Breast epithelium (tissue), 4 donors: ENCODE measurements at regions not wholly inside any gene's neighbourhood (a gene's known extent, or its start where the extent isn't known, plus 50 kb on each side); places are given as distances from the start of the nearest gene placed in this dataset.

Experiments used
- DNase-seq, 2 donors: peaks; one replicate each; pipeline ENCODE4 v3.0.0-alpha.2; 2019; ENCODE audit warnings: low spot score in 2 of 2
- H3K27ac ChIP-seq, 2 donors: fragments of 200-600 bp; sonication (generic) in 1 of 2; one replicate each; pipeline ENCODE4 v1.5.1; 2016 to 2019; ENCODE audit warnings: mild to moderate bottlenecking in 1 of 2
- H3K27me3 ChIP-seq, 2 donors: fragments of 200-600 bp; sonication (generic) in 1 of 2; one replicate each; pipeline versions ENCODE4 v1.5.1 to v1.6.0; 2017 to 2019; ENCODE audit warnings: control low read depth in 1 of 2, mild to moderate bottlenecking in 1 of 2
- H3K36me3 ChIP-seq: fragments of 200-600 bp; one replicate; pipeline ENCODE4 v1.5.1; 2019
- H3K4me1 ChIP-seq, 2 donors: fragments of 200-600 bp; sonication (generic); one replicate each; pipeline ENCODE4 v1.5.1; 2016 to 2019; ENCODE audit warnings: control low read depth in 1 of 2
- H3K4me3 ChIP-seq, 3 donors: fragments of 200-600 bp; sonication (generic); 1 replicate in 2 of 3; 2 replicates in 1 of 3; pipeline ENCODE4 v1.5.1; 2016 to 2019; ENCODE audit warnings: mild to moderate bottlenecking in 3 of 3, moderate library complexity in 2 of 3
- H3K9me3 ChIP-seq, 2 donors: fragments of 200-600 bp; sonication (generic) in 1 of 2; one replicate each; pipeline ENCODE4 v1.5.1; 2016 to 2019; ENCODE audit warnings: control low read depth in 1 of 2
- CTCF ChIP-seq, 3 donors: fragments of 450-650 bp; IDR thresholded peaks; one replicate each; pipeline ENCODE4 v1.5.1; 2016 to 2017; ENCODE audit warnings: antibody characterized with exemption in 3 of 3, mild to moderate bottlenecking in 3 of 3, moderate library complexity in 3 of 3
- POLR2A ChIP-seq: fragments of 450-650 bp; IDR thresholded peaks from one replicate; pipeline ENCODE4 v1.6.1; 2016; ENCODE audit warnings: antibody characterized with exemption, mild to moderate bottlenecking, moderate library complexity
- POLR2AphosphoS5 ChIP-seq, 3 donors: sonication (generic); formaldehyde crosslinking; IDR thresholded peaks; one replicate each; pipeline ENCODE4 v1.6.1; 2017; ENCODE audit warnings: antibody characterized with exemption in 3 of 3
- intact Hi-C: fragments of 100-400 bp; cut with DNase I; formaldehyde crosslinking; loops from one replicate; pipeline ENCODE4 v1.15.1; 2023; ENCODE audit warnings: low total_unique reads

- peaks cover 0 to 4% of the 10 kb centered on the region in 2 donors for H3K27me3 ChIP-seq
- intact Hi-C loops: no loop called here
Observed at GRCh38 chr2:176656038-176656775, 387.0 kb downstream of the MTX2 start.

GRCh38 chr2:176656776-176657140, 387.5 kb downstream of the MTX2 start:
- Histone ChIP-seq H3K36me3 (no peaks in the 10 kb centered on the region), H3K4me1 (no peaks in the 10 kb centered on the region), H3K27ac (no peak overlapping the region), H3K4me3 (no peak overlapping the region), H3K9me3 (no peaks in the 10 kb centered on the region), H3K27me3 (peaks cover 0 to 4% of the 10 kb centered on the region in 2 donors)
- no peak for DNase-seq
- TF ChIP-seq POLR2AphosphoS5 (IDR thresholded peaks at IDR 0.05) (no peak), CTCF (IDR thresholded peaks at IDR 0.05) (no peak), POLR2A (no peak)
- intact Hi-C loops: no loop called here

More at GRCh38 chr2:176656038-176656775, 387.0 kb downstream of the MTX2 start:
- H3K36me3 ChIP-seq: no peaks in the 10 kb centered on the region
- no peak for DNase-seq
- H3K4me1 ChIP-seq: no peaks in the 10 kb centered on the region
- H3K9me3 ChIP-seq: no peaks in the 10 kb centered on the region
- no peak overlapping the region for H3K27ac ChIP-seq
- no peak overlapping the region for H3K4me3 ChIP-seq
- TF ChIP-seq POLR2AphosphoS5 (IDR thresholded peaks at IDR 0.05): no peak

GRCh38 chr2:176657393-176657792, 388.2 kb downstream of the MTX2 start:
- no peak for DNase-seq
- TF ChIP-seq POLR2AphosphoS5 (IDR thresholded peaks at IDR 0.05): no peak
- TF ChIP-seq POLR2A: no peak
- H3K4me1 ChIP-seq: no peaks in the 10 kb centered on the region
- H3K36me3 ChIP-seq: no peaks in the 10 kb centered on the region
- H3K27ac ChIP-seq: no peak overlapping the region
- peaks cover 0 to 4% of the 10 kb centered on the region in 2 donors for H3K27me3 ChIP-seq
- intact Hi-C loops: no loop called here
- H3K9me3 ChIP-seq: no peaks in the 10 kb centered on the region
- H3K4me3 ChIP-seq: no peak overlapping the region

- H3K27ac ChIP-seq: no peak overlapping the region
- no peak for DNase-seq
- TF ChIP-seq POLR2A (no peak), POLR2AphosphoS5 (IDR thresholded peaks at IDR 0.05) (no peak)
- intact Hi-C loops: no loop called here
- no peaks in the 10 kb centered on the region for H3K36me3 ChIP-seq
- no peaks in the 10 kb centered on the region for H3K4me1 ChIP-seq
- no peak overlapping the region for H3K4me3 ChIP-seq
- H3K9me3 ChIP-seq: no peaks in the 10 kb centered on the region
- H3K27me3 ChIP-seq: peaks cover 0 to 9% of the 10 kb centered on the region in 2 donors
Observed at GRCh38 chr2:176658708-176659107, 389.5 kb downstream of the MTX2 start.

- DNase-seq: no peak
Observed at GRCh38 chr2:176662753-176663152, 393.5 kb downstream of the MTX2 start.

GRCh38 chr2:176664478-176664877, 395.2 kb downstream of the MTX2 start:
- intact Hi-C loops: no loop called here
- DNase-seq: no peak
- Histone ChIP-seq H3K9me3 (no peaks in the 10 kb centered on the region), H3K4me1 (no peaks in the 10 kb centered on the region), H3K36me3 (no peaks in the 10 kb centered on the region), H3K4me3 (no peak overlapping the region), H3K27ac (no peak overlapping the region), H3K27me3 (peaks cover 0 to 6% of the 10 kb centered on the region in 2 donors)
- TF ChIP-seq POLR2AphosphoS5 (IDR thresholded peaks at IDR 0.05) (no peak), CTCF (IDR thresholded peaks at IDR 0.05) (no peak), POLR2A (no peak)

More at GRCh38 chr2:176662753-176663152, 393.5 kb downstream of the MTX2 start:
- TF ChIP-seq POLR2A: no peak
- no peak for TF ChIP-seq POLR2AphosphoS5 (IDR thresholded peaks at IDR 0.05)
- TF ChIP-seq CTCF (IDR thresholded peaks at IDR 0.05): no peak
- no peaks in the 10 kb centered on the region for H3K4me1 ChIP-seq
- no peak overlapping the region for H3K27ac ChIP-seq
- H3K4me3 ChIP-seq: no peak overlapping the region
- H3K27me3 ChIP-seq: peaks cover 0 to 9% of the 10 kb centered on the region in 2 donors
- intact Hi-C loops: no loop called here
- no peaks in the 10 kb centered on the region for H3K9me3 ChIP-seq
- H3K36me3 ChIP-seq: no peaks in the 10 kb centered on the region
